ENCODE measurements at regions not wholly inside any gene's neighbourhood (a gene's known extent, or its start where the extent isn't known, plus 50 kb on each side); places are given as distances from the start of the nearest gene placed in this dataset.

DNA sequence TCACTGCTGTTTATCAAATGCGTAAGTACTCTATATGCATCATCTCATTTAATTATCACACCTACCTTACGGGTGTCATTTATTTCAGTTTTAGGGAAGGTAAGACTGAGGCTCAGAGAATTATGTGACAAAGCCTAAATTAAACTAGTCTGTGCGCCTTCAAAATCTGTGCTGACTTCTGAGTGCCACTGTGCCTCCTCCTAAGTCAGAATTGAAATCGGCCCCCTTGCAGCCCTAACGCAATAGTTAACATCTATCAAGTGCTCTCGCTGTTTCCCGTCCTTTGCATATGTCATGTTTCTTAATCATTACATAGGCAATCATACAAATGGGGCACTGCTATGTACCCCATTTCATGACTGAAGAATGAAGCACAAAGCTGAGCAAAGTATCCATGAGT is 79.0 kb upstream of the PDE10A start:
- Histone ChIP-seq H3K4me3 (ENCODE audit: low read length in 3 of 3) (no peak overlapping the region), H3K27ac (ENCODE audit: low read depth in 2 of 2, low read length in 2 of 2) (no peak overlapping the region), H3K4me1 (ENCODE audit: control insufficient read depth in 2 of 3, insufficient read depth in 2 of 3, low read depth in 1 of 3, low read length in 3 of 3) (no peaks in the 10 kb centered on the region), H3K9ac (ENCODE audit: low read length in 3 of 3) (no peak overlapping the region), H3K27me3 (ENCODE audit: control insufficient read depth, insufficient read depth, low read length) (no peaks in the 10 kb centered on the region), H3K9me3 (ENCODE audit: control insufficient read depth in 2 of 3, insufficient read depth in 1 of 3, low read length in 3 of 3) (peaks cover 0 to 5% (median 0%) of the 10 kb centered on the region in 3 donors), H3K36me3 (ENCODE audit: control insufficient read depth in 2 of 3, insufficient read depth in 3 of 3, low read length in 3 of 3) (no peaks in the 10 kb centered on the region)
- intact Hi-C loops (cut with DNase I): no loop called here
- FAIRE-seq (no peak), DNase-seq (no peak)
- TF ChIP-seq, protein P1, sequence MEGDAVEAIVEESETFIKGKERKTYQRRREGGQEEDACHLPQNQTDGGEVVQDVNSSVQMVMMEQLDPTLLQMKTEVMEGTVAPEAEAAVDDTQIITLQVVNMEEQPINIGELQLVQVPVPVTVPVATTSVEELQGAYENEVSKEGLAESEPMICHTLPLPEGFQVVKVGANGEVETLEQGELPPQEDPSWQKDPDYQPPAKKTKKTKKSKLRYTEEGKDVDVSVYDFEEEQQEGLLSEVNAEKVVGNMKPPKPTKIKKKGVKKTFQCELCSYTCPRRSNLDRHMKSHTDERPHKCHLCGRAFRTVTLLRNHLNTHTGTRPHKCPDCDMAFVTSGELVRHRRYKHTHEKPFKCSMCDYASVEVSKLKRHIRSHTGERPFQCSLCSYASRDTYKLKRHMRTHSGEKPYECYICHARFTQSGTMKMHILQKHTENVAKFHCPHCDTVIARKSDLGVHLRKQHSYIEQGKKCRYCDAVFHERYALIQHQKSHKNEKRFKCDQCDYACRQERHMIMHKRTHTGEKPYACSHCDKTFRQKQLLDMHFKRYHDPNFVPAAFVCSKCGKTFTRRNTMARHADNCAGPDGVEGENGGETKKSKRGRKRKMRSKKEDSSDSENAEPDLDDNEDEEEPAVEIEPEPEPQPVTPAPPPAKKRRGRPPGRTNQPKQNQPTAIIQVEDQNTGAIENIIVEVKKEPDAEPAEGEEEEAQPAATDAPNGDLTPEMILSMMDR (IDR thresholded peaks at IDR 0.05; ENCODE audit: borderline replicate concordance, extremely low read depth, insufficient read depth): no peak

DNA sequence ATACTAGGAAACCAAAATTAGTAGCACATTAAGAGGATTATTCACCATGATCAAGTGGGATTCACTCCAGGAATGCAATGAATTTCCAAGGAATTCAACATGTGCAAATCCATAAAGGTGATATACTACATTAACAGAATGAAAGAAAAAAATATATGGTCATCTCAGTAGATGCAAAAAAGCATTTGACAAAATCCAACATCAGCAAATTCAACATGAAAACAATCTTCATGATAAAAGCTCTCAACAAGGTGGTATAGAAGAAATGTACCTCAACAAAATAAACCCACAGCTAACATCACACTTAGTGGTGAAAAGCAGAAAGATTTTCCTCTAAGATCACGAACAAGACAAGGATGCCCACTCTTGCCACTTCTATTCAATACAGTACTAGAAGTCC is 74.4 kb upstream of the PDE10A start:
- TF ChIP-seq, protein P1 (IDR thresholded peaks at IDR 0.05; ENCODE audit: borderline replicate concordance, extremely low read depth, insufficient read depth): no peak
- Histone ChIP-seq H3K9me3 (ENCODE audit: control insufficient read depth in 2 of 3, insufficient read depth in 1 of 3, low read length in 3 of 3) (peaks cover 0 to 5% (median 0%) of the 10 kb centered on the region in 3 donors), H3K4me3 (ENCODE audit: low read length in 3 of 3) (no peak overlapping the region), H3K27ac (ENCODE audit: low read depth in 2 of 2, low read length in 2 of 2) (no peak overlapping the region), H3K9ac (ENCODE audit: low read length in 3 of 3) (no peak overlapping the region), H3K36me3 (ENCODE audit: control insufficient read depth in 2 of 3, insufficient read depth in 3 of 3, low read length in 3 of 3) (no peaks in the 10 kb centered on the region), H3K27me3 (ENCODE audit: control insufficient read depth, insufficient read depth, low read length) (no peaks in the 10 kb centered on the region), H3K4me1 (ENCODE audit: control insufficient read depth in 2 of 3, insufficient read depth in 2 of 3, low read depth in 1 of 3, low read length in 3 of 3) (no peaks in the 10 kb centered on the region)
- no peak for DNase-seq
- intact Hi-C loops (cut with DNase I): no loop called here
- no peak for FAIRE-seq

DNA sequence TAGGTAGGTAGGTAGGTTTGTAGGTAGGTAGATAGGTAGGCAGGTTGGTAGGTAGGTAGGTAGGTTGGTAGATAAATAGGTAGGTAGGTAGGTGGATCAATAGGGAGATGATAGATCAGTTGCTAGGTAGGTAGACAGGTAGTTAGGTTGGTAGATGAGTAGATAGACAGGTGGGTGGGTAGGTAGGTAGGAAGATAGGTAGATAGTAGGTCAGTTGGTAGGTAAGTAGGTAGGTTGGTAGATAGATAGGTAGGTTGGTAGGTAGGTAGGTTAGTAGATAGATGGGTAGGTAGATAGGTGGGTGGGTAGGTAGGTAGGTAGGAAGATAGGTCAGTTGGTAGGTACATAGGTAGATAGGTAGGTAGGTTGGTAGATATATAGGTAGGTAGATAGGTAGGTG is 72.0 kb upstream of the PDE10A start:
- FAIRE-seq: no peak
- Histone ChIP-seq H3K4me3 (ENCODE audit: low read length in 3 of 3) (no peak overlapping the region), H3K9ac (ENCODE audit: low read length in 3 of 3) (no peak overlapping the region), H3K27ac (ENCODE audit: low read depth in 2 of 2, low read length in 2 of 2) (no peak overlapping the region), H3K4me1 (ENCODE audit: control insufficient read depth in 2 of 3, insufficient read depth in 2 of 3, low read depth in 1 of 3, low read length in 3 of 3) (no peaks in the 10 kb centered on the region), H3K9me3 (ENCODE audit: control insufficient read depth in 2 of 3, insufficient read depth in 1 of 3, low read length in 3 of 3) (peaks cover 0 to 5% (median 0%) of the 10 kb centered on the region in 3 donors), H3K27me3 (ENCODE audit: control insufficient read depth, insufficient read depth, low read length) (no peaks in the 10 kb centered on the region), H3K36me3 (ENCODE audit: control insufficient read depth in 2 of 3, insufficient read depth in 3 of 3, low read length in 3 of 3) (no peaks in the 10 kb centered on the region)
- TF ChIP-seq, protein P1 (IDR thresholded peaks at IDR 0.05; ENCODE audit: borderline replicate concordance, extremely low read depth, insufficient read depth): no peak
- intact Hi-C loops (cut with DNase I): no loop called here
- DNase-seq: no peak

DNA sequence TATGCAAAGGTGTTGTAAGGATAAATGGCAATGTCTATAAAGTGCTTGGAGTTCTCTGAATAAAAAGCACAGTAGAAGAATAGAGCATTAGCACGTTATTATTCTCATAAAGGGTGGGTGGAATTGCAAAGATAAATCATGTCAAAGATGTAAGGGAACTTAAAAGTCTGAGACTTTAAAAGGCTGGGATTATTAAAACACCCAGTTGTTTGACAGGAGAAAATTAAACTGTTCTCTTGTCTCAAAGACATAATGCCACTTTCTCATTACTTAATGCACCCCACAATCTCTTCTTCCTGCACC is 70.4 kb upstream of the PDE10A start:
- Histone ChIP-seq H3K4me3 (ENCODE audit: low read length in 3 of 3) (no peak overlapping the region), H3K36me3 (ENCODE audit: control insufficient read depth in 2 of 3, insufficient read depth in 3 of 3, low read length in 3 of 3) (no peaks in the 10 kb centered on the region), H3K27ac (ENCODE audit: low read depth in 2 of 2, low read length in 2 of 2) (no peak overlapping the region), H3K27me3 (ENCODE audit: control insufficient read depth, insufficient read depth, low read length) (no peaks in the 10 kb centered on the region), H3K9ac (ENCODE audit: low read length in 3 of 3) (no peak overlapping the region), H3K9me3 (ENCODE audit: control insufficient read depth in 2 of 3, insufficient read depth in 1 of 3, low read length in 3 of 3) (peaks cover 0 to 5% (median 0%) of the 10 kb centered on the region in 3 donors), H3K4me1 (ENCODE audit: control insufficient read depth in 2 of 3, insufficient read depth in 2 of 3, low read depth in 1 of 3, low read length in 3 of 3) (no peaks in the 10 kb centered on the region)
- FAIRE-seq: no peak
- DNase-seq: no peak
- intact Hi-C loops (cut with DNase I): no loop called here
- TF ChIP-seq, protein P1 (IDR thresholded peaks at IDR 0.05; ENCODE audit: borderline replicate concordance, extremely low read depth, insufficient read depth): no peak

Measured in kidney (tissue), 13 donors.